ENCODE measurements at regions not wholly inside any gene's neighbourhood (a gene's known extent, or its start where the extent isn't known, plus 50 kb on each side); places are given as distances from the start of the nearest gene placed in this dataset.
"Not testable (repeated sequence)": the region's sequence is repeated elsewhere in the genome, so short reads cannot be mapped to it uniquely, and the experiment has no call there.

- DNase-seq (ENCODE audit: low read depth) = no peak
- H3K4me3 ChIP-seq (replicated peaks; ENCODE audit: low read depth, low read length) = no peak overlapping the region
- TF ChIP-seq, protein P1, sequence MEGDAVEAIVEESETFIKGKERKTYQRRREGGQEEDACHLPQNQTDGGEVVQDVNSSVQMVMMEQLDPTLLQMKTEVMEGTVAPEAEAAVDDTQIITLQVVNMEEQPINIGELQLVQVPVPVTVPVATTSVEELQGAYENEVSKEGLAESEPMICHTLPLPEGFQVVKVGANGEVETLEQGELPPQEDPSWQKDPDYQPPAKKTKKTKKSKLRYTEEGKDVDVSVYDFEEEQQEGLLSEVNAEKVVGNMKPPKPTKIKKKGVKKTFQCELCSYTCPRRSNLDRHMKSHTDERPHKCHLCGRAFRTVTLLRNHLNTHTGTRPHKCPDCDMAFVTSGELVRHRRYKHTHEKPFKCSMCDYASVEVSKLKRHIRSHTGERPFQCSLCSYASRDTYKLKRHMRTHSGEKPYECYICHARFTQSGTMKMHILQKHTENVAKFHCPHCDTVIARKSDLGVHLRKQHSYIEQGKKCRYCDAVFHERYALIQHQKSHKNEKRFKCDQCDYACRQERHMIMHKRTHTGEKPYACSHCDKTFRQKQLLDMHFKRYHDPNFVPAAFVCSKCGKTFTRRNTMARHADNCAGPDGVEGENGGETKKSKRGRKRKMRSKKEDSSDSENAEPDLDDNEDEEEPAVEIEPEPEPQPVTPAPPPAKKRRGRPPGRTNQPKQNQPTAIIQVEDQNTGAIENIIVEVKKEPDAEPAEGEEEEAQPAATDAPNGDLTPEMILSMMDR (IDR thresholded peaks at IDR 0.05; ENCODE audit: low read length, missing control alignments) = no peak
Measured at GRCh38 chr12:47312808-47313426, 233.2 kb upstream of the AMIGO2 start.

- TF ChIP-seq, protein P1 (IDR thresholded peaks at IDR 0.05; ENCODE audit: low read length, missing control alignments) = no peak
- H3K4me3 ChIP-seq (replicated peaks; ENCODE audit: low read depth, low read length) = no peak overlapping the region
- no peak for DNase-seq (ENCODE audit: low read depth)
Measured at GRCh38 chr12:47312147-47312546, 232.4 kb upstream of the AMIGO2 start.

DNA sequence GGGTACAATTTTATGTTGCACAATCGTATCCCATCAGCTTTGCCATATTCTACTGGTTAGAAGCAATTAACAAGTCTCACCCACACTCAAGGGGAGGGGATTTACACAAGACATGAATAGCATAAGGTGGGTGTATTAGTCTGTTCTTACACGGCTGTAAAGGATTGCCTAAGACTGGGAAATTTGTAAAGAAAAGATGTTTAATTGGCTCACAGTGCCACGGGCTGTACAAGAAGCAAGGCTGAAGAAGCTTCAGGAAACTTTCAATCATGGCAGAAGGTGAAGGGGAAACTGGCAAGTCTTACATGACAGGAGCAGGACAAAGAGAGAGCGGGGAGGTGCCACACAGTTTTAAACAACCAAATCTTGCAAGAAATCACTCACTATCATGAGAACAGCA, 231.8 kb upstream of the AMIGO2 start:
- TF ChIP-seq, protein P1 (IDR thresholded peaks at IDR 0.05; ENCODE audit: low read length, missing control alignments) = no peak
- no peak overlapping the region for H3K4me3 ChIP-seq (replicated peaks; ENCODE audit: low read depth, low read length)
- DNase-seq (ENCODE audit: low read depth) = no peak

DNA sequence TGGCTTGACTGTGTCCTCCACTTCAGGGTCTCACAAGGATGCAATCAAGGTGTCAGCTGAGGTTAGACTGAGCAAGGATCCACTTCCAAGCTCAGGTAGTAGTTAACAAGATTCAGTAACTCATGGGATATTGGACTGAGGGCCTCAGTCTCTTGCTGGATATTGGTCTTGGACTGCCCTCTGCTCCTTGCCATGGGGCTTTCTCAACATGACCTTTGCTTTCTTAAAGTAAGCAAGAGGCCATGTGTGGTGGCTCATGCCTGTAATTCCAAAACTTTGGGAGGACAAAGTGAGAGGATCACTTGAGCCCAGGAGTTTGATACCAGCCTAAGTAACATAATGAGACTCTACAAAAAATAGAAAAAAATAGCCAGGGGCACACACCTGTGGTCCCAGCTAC, 231.3 kb upstream of the AMIGO2 start:
- H3K4me3 ChIP-seq (replicated peaks; ENCODE audit: low read depth, low read length) = no peak overlapping the region
- TF ChIP-seq, protein P1 (IDR thresholded peaks at IDR 0.05; ENCODE audit: low read length, missing control alignments) = no peak
- no peak for DNase-seq (ENCODE audit: low read depth)

DNA sequence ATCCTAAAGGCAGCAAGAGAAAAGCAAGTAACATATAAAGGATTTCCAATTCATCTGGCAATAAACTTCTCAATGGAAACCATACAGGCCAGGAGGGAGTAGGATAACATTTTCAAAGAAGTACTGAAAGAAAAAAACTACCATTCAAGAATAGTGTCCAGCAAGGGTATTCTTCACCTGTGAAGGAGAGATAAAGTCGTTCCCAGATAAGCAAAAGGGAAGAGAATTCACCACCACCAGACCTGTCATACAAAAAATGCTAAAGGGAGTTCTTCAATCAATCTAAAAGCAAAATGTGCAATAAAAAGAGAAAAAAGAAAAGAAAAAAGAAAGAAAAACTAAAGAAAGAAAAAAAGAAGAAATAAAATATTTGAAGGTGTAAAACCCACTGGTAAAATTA, 228.9 kb upstream of the AMIGO2 start:
- no peak for DNase-seq (ENCODE audit: low read depth)
- TF ChIP-seq, protein P1 (IDR thresholded peaks at IDR 0.05; ENCODE audit: low read length, missing control alignments) = no peak
- no peak overlapping the region for H3K4me3 ChIP-seq (replicated peaks; ENCODE audit: low read depth, low read length)

DNA sequence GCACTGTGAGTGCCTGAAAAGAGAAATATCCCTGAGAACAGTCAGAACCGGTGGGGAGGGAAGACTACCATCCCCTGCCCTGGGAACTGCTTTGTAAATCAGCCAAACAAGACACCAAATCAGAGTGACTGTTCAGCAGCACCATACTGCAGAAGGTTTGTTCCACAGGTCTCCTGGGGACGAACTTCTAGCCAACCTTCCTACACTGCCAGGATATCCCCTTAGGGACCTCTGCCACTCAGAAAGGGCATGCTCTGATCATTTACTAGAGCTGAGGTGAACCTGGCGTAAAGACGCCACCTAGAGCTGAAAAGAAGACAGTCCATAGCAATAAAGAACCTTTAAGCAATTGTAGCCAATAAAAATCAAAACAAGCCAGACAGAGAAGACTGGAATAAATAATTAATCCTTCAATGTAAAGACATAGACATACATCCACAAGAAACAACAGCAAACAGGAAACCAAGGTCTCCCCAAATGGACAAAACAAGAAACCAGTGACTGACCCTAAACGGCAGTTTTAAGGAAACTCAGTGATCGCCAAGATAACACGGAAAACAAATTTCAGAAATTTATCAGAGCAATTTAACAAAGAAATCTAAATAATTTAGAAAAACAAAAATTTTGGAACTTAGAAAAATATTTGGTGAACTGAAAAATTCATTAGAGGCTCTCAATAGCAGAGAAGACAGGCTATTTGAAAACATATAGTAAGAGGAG, 228.1 kb upstream of the AMIGO2 start:
- H3K4me3 ChIP-seq (replicated peaks; ENCODE audit: low read depth, low read length) = no peak overlapping the region
- TF ChIP-seq, protein P1 (IDR thresholded peaks at IDR 0.05; ENCODE audit: low read length, missing control alignments) = peak; percentile 78
- peak; percentile 89 for DNase-seq (ENCODE audit: low read depth)

DNA sequence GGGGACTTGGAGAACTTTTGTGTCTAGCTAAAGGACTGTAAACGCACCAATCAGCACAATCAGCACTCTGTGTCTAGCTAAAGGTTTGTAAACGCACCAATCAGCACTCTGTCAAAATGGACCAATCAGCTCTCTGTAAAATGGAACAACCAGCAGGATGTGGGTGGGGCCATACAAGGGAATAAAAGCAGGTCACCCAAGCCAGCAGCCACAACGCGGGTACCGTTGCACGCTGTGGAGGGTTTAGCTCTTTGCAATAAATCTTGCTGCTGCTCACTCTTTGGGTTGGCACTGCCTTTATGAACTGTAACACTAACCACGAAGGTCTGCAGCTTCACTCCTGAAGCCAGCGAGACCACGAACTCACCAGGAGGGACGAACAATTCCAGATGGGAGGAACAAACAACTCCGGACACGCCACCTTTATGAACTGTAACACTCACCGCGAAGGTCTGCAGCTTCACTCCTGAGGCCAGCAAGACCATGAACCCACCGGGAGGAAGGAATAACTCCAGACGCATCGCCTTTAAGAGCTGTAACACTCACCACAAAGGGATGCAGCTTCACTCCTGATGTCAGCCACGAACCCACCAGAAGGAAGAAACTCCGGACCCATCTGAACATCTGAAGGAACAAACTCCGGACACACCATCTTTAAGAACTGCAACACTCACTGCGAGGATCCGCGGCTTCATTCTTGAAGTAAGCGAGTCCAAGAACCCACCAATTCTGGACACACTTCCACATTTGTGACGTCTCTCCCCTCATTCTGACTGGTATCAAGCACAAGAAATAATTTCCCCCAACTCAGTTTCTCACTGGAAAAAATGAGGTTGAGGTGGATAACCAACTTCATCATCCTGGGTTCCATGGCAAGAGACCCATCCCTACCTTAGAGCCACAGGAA, 227.3 kb upstream of the AMIGO2 start:
- not testable (repeated sequence) for H3K4me3 ChIP-seq (replicated peaks; ENCODE audit: low read depth, low read length); DNase-seq (ENCODE audit: low read depth)
